ENCODE measurements at regions not wholly inside any gene's neighbourhood (a gene's known extent, or its start where the extent isn't known, plus 50 kb on each side); places are given as distances from the start of the nearest gene placed in this dataset.

DNA sequence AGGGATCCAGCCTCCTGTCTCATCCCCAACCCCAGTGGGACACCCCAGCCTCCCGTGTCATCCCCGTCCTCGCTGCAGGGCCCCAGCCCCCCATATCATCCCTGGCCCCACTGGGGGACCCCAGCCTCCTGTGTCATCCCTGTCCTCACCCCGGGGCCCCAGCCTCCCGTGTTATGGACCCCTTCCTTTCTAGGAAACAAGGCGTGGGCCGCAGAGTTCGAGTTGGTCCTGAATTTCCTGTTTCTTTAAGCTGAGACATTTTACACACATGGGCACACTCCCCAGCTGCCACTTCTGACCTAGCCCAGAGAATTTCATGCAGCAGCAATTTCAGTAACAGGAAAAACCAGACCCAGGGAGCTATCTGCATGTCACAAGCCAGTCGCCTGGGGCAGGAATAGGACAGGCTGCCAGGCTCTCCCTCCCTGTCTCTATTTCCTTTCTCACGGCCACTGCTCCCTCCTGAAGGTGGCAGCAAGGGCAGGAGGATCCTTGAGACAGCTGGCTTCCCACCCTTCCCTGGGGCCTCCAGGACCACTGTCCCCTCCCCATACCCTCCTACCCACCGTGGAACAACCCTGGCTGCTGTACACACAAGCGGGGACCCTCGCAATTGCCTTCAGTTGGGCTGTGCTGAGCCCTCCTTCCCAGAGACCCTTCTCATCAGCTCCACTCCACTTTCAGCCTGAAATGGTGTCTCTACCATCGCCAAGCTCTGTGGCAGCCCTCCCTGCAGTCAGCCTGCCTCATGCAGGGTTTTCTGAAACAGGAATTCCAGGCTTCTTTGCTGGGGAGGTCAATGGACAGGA lies 141.9 kb upstream of the ID2 start:
- DNase-seq (ENCODE audit: low spot score) (peak; percentile 57), ATAC-seq (peak; percentile 21)
- intact Hi-C loops (cut with DNase I) = no loop called here

DNA sequence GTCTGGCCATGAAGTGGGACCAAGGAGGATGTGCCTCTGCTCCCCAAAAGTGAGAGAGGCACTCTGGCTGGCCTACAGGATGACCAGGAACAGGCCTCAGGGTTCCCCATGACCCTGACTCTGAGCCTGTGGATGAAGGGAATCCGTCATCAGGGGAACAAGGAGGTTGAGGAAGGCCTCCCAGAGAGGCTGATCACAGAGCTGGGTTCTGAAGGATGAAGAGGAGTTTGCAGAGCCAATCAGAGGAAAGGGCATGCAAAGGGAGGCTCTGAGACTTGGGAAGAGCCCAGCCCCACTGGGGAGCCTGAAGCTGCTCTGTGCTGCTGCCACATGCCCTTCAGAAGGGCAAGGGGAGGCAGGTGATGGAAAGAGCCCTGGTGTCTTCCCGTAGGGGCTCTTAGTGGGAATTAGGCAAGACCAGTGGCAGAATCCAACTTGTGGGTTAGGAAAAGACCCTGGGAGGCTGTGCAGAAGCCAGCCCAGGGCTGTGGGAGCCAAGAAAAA lies 141.3 kb upstream of the ID2 start:
- DNase-seq (ENCODE audit: low spot score) = peak; percentile 22
- intact Hi-C loops (cut with DNase I) = no loop called here
- no peak for ATAC-seq

DNA sequence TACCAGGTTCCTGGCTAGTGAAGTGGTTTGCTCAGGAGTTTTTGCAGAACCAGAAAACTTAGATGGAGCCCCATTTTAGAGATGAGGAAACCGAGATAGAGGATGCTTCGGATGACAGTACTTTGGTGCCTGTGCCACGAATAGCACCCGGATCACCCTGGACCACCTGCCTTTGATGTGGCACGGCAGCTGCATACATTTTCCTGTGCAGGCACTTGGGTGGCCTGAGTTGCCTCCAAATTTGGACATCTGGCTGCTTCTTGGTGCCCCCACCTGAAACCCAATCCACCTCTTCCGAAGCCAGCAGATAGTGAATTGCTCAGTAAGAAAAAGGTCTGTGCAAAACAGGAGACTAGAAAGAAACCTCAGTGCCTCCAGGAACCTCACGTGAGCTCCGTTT lies 140.6 kb upstream of the ID2 start:
- peak; percentile 21 for DNase-seq (ENCODE audit: low spot score)
- intact Hi-C loops (cut with DNase I) = no loop called here
- no peak for ATAC-seq

DNA sequence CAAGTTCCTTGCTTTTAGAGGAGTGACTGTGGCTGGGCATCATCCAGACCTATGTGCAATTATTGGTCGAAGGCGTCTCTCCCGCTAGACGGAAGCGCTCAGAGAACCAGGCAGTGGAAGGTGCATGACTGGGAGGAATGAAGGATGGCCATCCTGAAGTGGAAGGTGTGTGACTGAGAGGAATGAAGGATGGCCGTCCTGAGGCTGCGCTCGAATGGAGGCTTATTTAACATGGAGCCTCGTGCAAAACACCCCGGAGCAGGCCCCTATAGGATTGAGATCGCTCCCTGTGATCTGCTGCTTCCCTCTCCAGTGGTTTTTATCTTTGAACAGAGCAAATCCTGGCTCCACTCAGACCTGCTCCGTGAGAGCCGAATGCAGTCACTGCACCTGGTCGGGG lies 140.2 kb upstream of the ID2 start:
- no peak for ATAC-seq
- peak; percentile 34 for DNase-seq (ENCODE audit: low spot score)
- intact Hi-C loops (cut with DNase I) = no loop called here

DNA sequence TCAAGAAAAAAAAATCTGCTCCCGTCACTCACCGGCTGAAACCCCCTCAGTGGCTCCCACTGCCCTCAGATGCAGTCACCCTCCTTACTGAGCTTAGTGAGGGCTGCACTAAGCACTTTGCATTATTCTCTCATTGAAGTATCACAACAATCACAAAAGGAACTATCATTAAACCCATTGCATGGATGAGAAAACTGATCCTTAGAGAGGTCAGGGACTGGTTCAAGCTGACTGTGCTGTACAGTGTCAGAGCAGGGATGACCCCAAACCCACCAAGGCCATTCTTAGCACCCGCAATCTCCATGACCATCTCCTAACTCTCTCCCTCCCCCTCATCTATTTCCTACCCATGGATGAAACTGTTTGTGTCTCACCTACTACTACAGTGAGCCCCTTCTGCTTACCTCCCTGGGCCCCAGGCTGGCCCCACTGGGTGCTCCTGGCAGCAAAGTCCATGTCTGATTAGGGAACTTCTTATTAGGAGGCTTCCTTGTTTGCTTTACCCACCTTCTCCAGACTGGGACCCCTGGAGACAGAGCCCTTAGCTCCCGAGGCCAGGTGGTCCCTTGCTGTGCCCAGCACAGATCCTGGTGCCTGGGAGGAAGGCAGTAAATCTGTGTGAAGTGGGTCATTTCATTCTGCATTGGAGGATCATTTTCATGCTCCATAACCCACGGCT lies 139.3 kb upstream of the ID2 start:
- intact Hi-C loops (cut with DNase I) = no loop called here
- DNase-seq (ENCODE audit: low spot score) (peak; percentile 22), ATAC-seq (no peak)

DNA sequence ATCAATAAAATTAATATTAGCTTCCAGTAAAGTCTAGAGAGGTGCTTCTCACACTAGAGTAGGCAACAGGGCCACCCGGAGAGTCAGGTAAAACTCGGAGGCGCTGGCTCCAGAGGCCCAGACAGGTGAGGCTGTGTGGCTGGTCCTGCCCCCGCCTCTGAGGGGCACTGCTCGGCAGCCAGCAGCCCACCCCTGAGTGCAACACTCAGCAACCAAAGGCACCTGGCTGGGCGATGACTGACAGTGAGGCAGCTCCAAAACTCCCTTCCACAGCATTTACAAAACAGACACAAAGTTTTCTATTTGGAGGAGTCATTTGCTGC lies 138.8 kb upstream of the ID2 start:
- ATAC-seq (no peak), DNase-seq (ENCODE audit: low spot score) (peak; percentile 51)
- intact Hi-C loops (cut with DNase I) = no loop called here

DNA sequence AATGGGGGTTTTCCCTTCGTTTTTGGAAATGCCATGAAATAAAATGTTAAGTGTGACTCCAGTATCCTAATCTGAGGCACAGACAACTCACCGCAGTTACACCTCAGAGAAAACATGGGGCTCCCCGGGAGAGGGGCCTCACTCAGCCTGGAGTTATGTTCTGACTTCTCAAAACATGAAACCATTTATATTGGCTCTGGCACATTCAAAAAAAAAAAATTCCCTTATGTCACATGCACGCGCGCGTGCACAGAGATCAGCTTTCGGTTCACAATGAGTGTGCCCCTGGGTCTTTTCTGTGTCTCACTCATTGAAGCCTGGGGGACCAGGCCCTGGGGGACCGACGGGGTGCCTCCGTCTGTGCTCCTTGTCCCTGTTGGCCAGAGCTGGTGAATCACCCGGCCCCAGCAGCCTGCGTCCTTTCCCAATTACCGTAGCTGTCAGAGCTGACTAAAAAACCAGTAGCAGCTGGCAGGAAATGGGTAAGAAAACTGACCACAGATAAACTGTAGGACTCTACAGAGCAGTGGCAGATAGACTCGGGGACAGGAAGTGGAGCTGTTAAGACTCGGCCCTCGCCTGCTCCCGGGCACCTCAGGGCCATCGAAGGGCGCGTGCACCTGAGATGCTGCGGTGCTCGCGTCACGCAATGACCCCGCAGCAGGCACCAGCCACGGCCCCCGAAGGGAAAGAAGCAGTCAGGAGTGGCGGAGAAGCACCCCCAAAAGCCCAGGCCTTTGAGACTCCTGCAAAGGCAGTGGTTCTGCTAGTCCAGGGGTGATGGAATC lies 138.3 kb upstream of the ID2 start:
- ATAC-seq (peak; percentile 68), DNase-seq (ENCODE audit: low spot score) (peak; percentile 71)
- intact Hi-C loops (cut with DNase I) = no loop called here

DNA sequence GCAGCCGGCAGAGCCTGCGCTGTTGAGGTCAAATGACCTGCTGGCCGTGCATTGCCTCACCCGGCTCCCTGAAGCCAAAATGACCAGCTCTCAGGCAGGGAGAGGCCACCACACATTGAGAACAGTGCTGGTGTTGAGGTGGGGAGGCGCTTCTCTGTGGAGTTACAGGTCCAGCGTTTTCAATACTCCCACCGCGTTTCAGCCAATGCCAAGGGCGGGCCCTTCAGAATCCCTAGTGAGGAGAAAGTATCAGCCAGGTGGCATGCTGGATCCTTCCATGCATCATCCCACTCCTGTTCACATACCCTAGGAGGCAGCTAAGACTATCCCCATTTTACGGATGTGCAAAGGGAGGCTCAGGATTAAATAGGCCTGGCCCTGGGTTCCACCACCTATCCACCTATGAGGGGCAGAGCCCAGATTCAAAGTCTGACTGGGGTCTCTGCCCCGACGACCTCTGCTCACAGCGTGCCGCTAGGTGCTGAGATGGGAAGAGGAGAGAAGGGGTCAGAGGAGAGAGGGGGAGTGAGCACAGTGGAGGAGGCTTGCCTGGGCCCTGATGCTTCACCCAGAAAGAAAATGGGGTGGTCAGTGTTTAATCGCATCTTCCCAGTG lies 137.6 kb upstream of the ID2 start:
- ATAC-seq = no peak
- no peak for DNase-seq (ENCODE audit: low spot score)
- intact Hi-C loops (cut with DNase I) = no loop called here

DNA sequence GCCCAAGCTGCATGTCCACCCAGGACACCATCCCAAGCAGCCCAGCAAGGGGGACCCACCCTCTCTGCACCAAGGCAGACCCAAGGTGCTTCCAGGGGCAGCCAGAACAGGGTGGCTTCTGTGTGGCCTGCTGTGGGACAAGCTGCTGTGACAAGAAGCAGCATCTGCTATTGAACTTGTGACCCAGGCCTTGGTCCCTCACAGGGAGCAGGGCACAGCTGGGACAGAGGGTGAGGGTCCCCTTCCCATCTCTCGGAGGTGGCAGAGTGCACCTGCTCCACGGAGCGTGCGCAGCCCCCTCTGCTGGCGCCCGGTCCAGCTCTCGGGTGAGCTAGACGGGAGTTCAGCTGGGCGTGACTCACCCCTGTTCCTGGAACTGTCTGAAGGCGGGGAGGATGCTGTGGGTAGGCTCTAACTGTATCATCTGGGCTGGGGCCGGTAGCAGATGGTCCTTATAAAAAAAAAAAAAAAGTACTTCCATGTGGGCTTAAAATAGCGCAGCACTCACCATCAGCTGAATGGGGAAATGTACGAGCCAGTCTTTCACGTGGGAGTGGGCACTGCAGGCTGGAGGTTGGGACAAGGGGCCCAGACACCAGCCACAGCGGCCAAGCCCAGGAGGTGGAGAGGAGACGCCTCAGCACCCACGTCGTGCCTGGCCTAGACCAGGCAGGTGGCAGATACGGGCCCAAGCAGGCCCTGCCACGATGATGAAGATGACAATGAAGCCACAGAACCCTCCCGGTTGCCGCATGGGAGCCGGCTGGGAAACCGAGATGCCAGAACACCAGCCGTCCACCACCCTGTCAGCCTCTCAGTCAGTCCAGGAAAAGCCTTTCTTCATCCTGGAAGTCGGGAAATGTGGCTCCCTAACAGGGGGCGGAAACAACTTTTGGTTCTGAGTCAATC lies 136.8 kb upstream of the ID2 start:
- peak; percentile 80 for ATAC-seq
- intact Hi-C loops (cut with DNase I) = no loop called here
- peak; percentile 76 for DNase-seq (ENCODE audit: low spot score)

DNA sequence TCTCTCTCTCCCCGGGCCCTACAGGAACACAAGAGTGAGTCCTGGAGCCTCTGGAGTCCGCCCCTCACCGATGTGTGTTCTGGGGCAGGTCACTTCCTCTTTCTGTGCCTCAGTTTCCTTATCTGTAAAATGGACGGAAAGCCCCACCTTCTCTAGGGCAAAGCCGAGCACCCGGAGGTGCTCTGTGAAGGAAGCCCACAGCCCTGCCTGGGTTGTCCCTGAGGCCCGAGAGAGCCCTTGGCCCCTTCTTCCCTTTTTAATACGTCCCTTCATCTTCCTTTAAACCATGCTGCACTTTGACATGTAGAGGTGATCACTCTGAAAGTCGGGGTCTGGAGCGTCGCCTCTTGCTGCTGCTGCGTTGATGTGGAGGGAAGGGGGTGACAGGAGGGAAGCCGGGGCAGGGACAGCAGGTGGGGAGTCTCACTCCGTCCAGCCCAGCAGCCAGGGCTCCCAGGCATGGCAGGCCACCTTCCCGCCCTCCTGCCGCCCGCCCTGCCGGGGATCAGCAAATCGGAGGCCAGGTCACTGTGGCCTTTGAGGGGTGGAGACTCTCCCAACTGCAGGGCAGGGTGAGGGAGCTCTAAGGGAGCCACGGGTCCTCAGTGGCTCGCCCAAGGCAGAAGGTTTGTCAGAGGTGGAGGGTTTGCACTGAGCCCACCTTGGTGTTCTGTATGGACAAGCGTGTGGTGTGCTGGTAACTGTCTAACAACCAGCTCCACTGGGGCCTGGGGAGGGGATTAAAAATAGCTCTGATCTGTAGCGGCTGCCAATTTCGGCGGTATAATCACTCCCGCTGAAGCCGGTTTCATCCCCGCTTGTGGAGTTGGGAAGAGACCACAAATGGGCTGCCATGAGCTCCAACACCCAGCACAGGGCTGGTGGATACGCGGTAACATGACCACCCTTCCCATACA lies 135.9 kb upstream of the ID2 start:
- no peak for ATAC-seq

DNA sequence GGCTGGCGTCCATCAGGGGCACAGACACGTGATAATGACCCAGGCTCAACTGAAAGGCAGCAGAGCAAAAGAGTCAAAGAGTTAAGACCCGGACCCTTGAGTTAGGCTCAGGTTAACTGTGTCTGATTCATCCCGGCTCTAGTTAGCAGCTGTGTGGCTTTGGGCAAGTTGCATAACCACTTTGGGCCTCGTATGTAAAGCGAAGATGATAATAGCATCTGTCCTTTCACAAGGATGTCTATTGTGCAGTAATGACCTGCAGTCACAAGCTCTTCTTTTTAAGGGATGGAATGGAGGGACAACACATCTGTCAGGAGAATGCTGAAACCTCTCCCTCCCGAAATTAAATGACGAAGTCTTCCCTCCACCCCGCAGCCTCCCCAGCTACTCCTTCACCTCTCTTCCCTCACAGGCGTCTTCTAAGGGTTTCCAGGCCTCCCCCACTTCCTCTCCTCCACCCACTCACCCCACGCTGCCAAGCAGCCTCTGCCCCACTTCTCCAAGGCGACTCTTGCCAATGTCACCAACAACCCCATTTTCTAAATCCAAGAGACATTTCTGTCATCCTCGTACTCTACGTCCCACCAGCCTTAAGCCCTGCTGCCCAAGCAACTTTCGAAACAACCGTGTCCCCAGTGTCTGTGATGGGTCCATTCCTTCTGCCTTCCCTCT lies 135.1 kb upstream of the ID2 start:
- intact Hi-C loops (cut with DNase I) = no loop called here
- ATAC-seq = no peak
- DNase-seq (ENCODE audit: low spot score) = peak; percentile 38

More for the DNA sequence above, 135.9 kb upstream of the ID2 start:
- intact Hi-C loops (cut with DNase I) = no loop called here
- peak; percentile 47 for DNase-seq (ENCODE audit: low spot score)

DNA sequence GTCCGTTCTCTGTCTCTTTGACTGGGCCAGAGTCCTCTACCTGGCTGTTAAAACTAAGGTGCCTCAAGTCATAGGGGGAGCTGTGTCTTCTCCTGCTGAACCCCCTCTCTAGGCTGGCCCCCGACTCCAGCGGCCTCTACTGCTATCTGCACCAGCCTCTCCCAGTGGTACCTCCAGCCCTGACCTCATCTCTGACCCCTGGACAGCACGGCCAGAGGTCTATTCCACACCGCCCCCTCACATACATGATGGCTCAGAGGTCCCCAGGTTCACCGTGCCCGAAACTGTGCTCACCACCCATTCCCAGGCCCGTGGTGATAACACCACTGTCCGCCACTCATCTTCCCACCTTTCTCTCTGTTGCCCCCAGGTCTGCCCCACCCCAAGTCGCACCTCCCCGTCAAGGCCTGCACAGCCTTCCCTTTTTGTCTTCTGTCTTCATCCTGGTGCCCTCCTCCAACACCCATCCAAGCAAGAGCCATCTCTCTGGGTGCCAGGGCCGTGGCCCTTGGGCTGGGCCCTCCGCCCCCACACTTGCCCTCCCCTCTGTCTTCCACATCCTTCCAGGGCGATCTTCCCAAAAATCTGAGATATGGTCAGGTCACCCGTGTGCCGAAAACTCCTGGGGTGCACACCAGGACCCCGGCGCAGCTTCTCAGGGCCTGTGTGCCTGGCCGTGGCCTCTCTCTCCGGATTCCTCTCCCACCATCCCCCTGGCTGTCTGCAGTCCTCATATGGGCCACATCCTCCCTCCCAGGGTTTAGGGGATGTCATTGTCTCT lies 134.4 kb upstream of the ID2 start:
- peak; percentile 50 for DNase-seq (ENCODE audit: low spot score)
- ATAC-seq = no peak
- intact Hi-C loops (cut with DNase I) = no loop called here

DNA sequence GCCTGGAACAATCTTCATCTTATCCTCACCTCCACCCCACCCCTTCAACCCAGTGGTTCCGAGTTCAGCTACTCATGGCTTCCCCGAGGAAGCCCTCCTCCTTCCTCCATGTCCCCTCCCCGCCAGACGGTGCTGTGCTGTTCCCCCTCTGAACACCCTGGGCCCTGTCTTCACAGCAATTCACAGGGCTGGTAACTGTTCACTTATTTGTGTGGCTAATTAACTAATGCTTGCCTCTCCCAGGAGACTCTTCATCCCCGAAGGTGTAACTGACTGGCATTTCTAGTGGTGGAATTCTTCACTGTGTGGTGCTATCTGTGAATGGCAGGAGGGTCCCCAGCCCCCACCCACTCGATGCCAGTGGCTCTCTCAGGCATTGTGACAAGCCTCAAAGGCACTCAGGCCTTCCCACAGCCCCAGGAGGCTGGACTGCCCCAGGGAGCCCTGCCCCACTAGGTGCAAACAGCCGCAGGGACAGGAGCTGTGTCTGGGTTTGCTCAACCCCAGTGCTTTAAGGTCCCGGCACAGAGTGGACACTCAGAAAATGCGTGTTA lies 133.7 kb upstream of the ID2 start:
- no peak for ATAC-seq
- intact Hi-C loops (cut with DNase I) = no loop called here
- peak; percentile 18 for DNase-seq (ENCODE audit: low spot score)

DNA sequence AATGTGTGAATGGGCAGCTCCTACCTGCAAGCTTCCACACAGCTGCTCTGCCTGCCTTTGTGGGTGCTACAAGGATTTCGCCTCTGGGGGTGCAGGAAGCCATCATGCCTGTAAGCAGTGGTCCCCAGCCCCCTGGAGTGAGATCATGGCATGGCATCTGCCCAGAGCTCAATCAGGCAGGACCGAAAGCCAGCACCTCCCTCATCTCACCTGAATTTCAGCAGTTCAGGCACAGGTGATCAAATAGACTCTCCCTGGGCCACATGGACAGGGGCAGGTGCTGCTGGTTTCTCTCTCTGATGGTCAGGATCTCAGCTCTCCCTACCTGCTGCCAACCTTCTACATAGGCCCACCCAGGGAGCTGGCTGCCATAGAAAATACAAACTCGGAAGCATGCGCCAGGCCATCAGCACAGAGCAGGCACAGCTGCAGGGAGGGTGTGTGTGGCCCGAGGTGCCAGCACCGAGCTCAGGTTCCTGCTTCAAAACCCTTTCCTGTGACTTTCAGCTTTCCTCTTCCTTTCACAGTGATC lies 133.2 kb upstream of the ID2 start:
- ATAC-seq (no peak), DNase-seq (ENCODE audit: low spot score) (peak; percentile 33)
- intact Hi-C loops (cut with DNase I) = no loop called here

DNA sequence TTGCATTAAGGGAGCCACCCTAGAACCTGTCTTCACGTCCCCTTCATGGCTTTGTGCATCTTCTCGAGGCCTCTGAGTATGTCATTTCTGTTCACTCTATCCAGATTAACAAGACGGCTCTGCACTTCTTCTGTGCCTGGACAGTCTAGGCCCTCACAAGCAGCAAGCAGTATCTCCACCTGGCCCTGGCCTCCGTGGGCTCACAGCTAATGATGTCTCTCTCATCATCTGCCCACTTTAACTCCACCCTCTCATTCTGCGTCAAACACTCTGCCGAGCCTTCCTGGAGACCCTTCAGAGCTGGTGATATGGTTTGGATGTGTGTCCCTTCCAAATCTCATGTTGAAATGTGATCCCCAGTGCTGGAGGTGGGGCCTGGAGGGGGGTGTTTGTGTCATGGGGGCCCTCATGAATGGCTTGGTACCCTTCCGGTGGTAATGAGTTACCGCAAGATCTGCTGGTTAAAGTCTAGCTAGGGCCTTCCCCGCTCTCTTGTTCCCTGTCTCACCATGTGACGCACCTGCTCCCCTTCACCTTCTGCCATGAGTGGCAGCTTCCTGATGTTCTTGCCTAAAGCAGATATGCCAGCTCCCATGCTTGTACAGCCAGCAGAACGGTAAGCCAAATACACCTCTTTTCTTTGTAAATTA lies 132.5 kb upstream of the ID2 start:
- ATAC-seq = no peak
- peak; percentile 27 for DNase-seq (ENCODE audit: low spot score)
- intact Hi-C loops (cut with DNase I) = no loop called here
